HCT116 (cell line): ENCODE measurements at regions not wholly inside any gene's neighbourhood (a gene's known extent, or its start where the extent isn't known, plus 50 kb on each side); places are given as distances from the start of the nearest gene placed in this dataset.

Experiments used
- ATAC-seq: fragments of 200-7000 bp; cut with Tn5 transposase; 2 replicates; pipeline ENCODE4 v1.9.1; 2020; ENCODE audit warnings: mild to moderate bottlenecking, moderate library complexity
- BruUV-seq: library from RNA; stranded (reverse); fragments of 400-500 nt; replicated peaks from 2 replicates; lab custom pipeline; 2021; lab: Mats Ljungman, UMichigan
- CTCF ChIA-PET: fragments of 300-600 bp; sonication (Branson Sonifier 250); formaldehyde crosslinking; loops from one replicate; lab custom pipeline; 2021; ENCODE audit warnings: antibody characterized with exemption; lab: Charles Lee
- POLR2A ChIA-PET: fragments of 300-600, 350-600 bp; sonication (Branson Sonifier 250); formaldehyde crosslinking; loops from one replicate; lab custom pipeline; 2021; ENCODE audit warnings: antibody characterized with exemption; lab: Charles Lee
- RAD21 ChIA-PET, 2 experiments: fragments of 300-600 bp; sonication (Branson Sonifier 250); formaldehyde crosslinking; loops; one replicate each; lab custom pipeline; 2023; ENCODE audit warnings: low total read pairs in 2 of 2; ENCODE audit not compliant: uncharacterized antibody in 2 of 2, unreplicated experiment in 2 of 2, low non-redundant PET in 1 of 2; lab: Charles Lee
- DNase-seq: peaks from one replicate; pipeline ENCODE4 v3.0.0-alpha.2; 2010; ENCODE audit warnings: low read depth, low spot score
- H2AFZ ChIP-seq: fragments of 200-600 bp; shearing (Covaris generic), sonication (generic); 2 replicates; pipeline ENCODE4 v1.6.1; 2017; ENCODE audit warnings: low read depth, mixed run types, mixed read lengths, antibody characterized with exemption, low read length; ENCODE audit not compliant: poor library complexity, severe bottlenecking
- H3K27ac ChIP-seq: 2 replicates; pipeline ENCODE4 v1.5.1; 2012; ENCODE audit warnings: low read depth, low read length
- H3K27me3 ChIP-seq: fragments of 200-600 bp; sonication (generic); 2 replicates; pipeline ENCODE4 v1.6.1; 2016; ENCODE audit warnings: mixed run types, low read length, mixed read lengths; ENCODE audit not compliant: insufficient read depth
- H3K36me3 ChIP-seq, 2 experiments: fragments of 200-500 bp in 1 of 2; fragments of 200-600 bp in 1 of 2; sonication (Bioruptor generic) in 1 of 2; sonication (generic) in 1 of 2; 2 replicates each; pipeline versions ENCODE4 v1.5.1 to v1.6.1; 2014 to 2016; ENCODE audit warnings: low read length in 2 of 2, inconsistent platforms in 1 of 2, mixed read lengths in 1 of 2, mixed run types in 1 of 2; ENCODE audit not compliant: insufficient read depth in 2 of 2, control insufficient read depth in 1 of 2
- H3K4me1 ChIP-seq, 2 experiments: fragments of 200-600 bp in 1 of 2; sonication (generic) in 1 of 2; 2 replicates each; pipeline versions ENCODE4 v1.5.1 to v1.6.1; 2012 to 2017; ENCODE audit warnings: low read length in 2 of 2, inconsistent platforms in 1 of 2, mild to moderate bottlenecking in 1 of 2, mixed read lengths in 1 of 2, mixed run types in 1 of 2, moderate library complexity in 1 of 2; ENCODE audit not compliant: insufficient read depth in 2 of 2, control insufficient read depth in 1 of 2
- H3K4me2 ChIP-seq: fragments of 200-600 bp; sonication (generic); 2 replicates; pipeline ENCODE4 v1.6.1; 2017; ENCODE audit warnings: mixed run types, low read length, mixed read lengths
- H3K4me3 ChIP-seq, 2 experiments: fragments of 200-600 bp in 1 of 2; sonication (generic) in 1 of 2; replicated peaks in 1 of 2; 2 replicates each; pipeline ENCODE4 v1.5.1; 2011 to 2016; ENCODE audit warnings: low read length in 2 of 2, control low read depth in 1 of 2, low read depth in 1 of 2, mild to moderate bottlenecking in 1 of 2, mixed read lengths in 1 of 2, mixed run types in 1 of 2
- H3K79me2 ChIP-seq: fragments of 200-600 bp; sonication (generic); 2 replicates; pipeline ENCODE4 v1.6.1; 2017; ENCODE audit warnings: mild to moderate bottlenecking, mixed run types, low read length, moderate library complexity, mixed read lengths; ENCODE audit not compliant: insufficient read depth
- H3K9ac ChIP-seq: fragments of 200-600 bp; sonication (generic); 2 replicates; pipeline ENCODE4 v1.6.1; 2016; ENCODE audit warnings: low read length, mixed read lengths
- H3K9me2 ChIP-seq: fragments of 200-600 bp; sonication (generic), shearing (Covaris generic); 2 replicates; pipeline ENCODE4 v1.6.1; 2017; ENCODE audit warnings: mixed run types, mild to moderate bottlenecking, moderate library complexity; ENCODE audit not compliant: insufficient read depth
- H3K9me3 ChIP-seq, 2 experiments: fragments of 200-500 bp in 1 of 2; fragments of 200-600 bp in 1 of 2; sonication (Bioruptor generic) in 1 of 2; sonication (generic) in 1 of 2; 2 replicates each; pipeline ENCODE4 v1.6.1; 2014 to 2017; ENCODE audit warnings: low read length in 2 of 2, mixed read lengths in 2 of 2, inconsistent platforms in 1 of 2, low read depth in 1 of 2, mild to moderate bottlenecking in 1 of 2, mixed run types in 1 of 2, moderate library complexity in 1 of 2; ENCODE audit not compliant: control insufficient read depth in 1 of 2, insufficient read depth in 1 of 2
- H4K20me1 ChIP-seq: fragments of 200-600 bp; sonication (generic), shearing (Covaris generic); 2 replicates; pipeline ENCODE4 v1.6.1; 2017; ENCODE audit warnings: mixed run types, mild to moderate bottlenecking, moderate library complexity; ENCODE audit not compliant: insufficient read depth
- ATF3 ChIP-seq: IDR thresholded peaks from 2 replicates; pipeline ENCODE4 v1.6.1; 2012
- CEBPB ChIP-seq: IDR thresholded peaks from 2 replicates; pipeline ENCODE4 v1.6.1; 2012; ENCODE audit warnings: low read depth
- ELF1 ChIP-seq: IDR thresholded peaks from 2 replicates; pipeline ENCODE4 v1.6.1; 2012; ENCODE audit warnings: low read depth, borderline replicate concordance
- EZH2phosphoT487 ChIP-seq: fragments of 200-600 bp; IDR thresholded peaks from 2 replicates; pipeline ENCODE4 v1.6.1; 2018; ENCODE audit warnings: antibody characterized with exemption, borderline replicate concordance
- FOSL1 ChIP-seq: IDR thresholded peaks from 2 replicates; pipeline ENCODE4 v1.6.1; 2012; ENCODE audit warnings: low read depth
- MAX ChIP-seq: IDR thresholded peaks from 2 replicates; pipeline ENCODE4 v1.6.1; 2012
- POLR2AphosphoS5 ChIP-seq: IDR thresholded peaks from 2 replicates; pipeline ENCODE4 v1.6.1; 2011; ENCODE audit warnings: mild to moderate bottlenecking, low read depth, low read length, moderate library complexity
- SIN3A ChIP-seq: IDR thresholded peaks from 2 replicates; pipeline ENCODE4 v1.6.1; 2012; ENCODE audit warnings: low read depth
- TCF7L2 ChIP-seq: IDR thresholded peaks from 2 replicates; pipeline ENCODE4 v1.7.0; 2011; ENCODE audit warnings: borderline replicate concordance, inconsistent platforms; ENCODE audit not compliant: insufficient read depth, insufficient read length; ENCODE audit errors: extremely low read depth
- YY1 ChIP-seq: IDR thresholded peaks from 2 replicates; pipeline ENCODE4 v1.6.1; 2011; ENCODE audit warnings: low read length, low read depth, moderate library complexity, mild to moderate bottlenecking; ENCODE audit not compliant: insufficient replicate concordance; ENCODE audit errors: extremely low read depth
- ZFX ChIP-seq: fragments of 450-650 bp; IDR thresholded peaks from 2 replicates; pipeline ENCODE4 v1.6.1; 2017
- intact Hi-C: fragments of 100-400 bp; cut with micrococcal nuclease; formaldehyde crosslinking; loops from 2 replicates; pipeline ENCODE4 v1.10.0; 2022
- TF ChIP-seq, protein P1 (sequence below), 3 experiments: fragments of 200-600 bp in 1 of 3; sonication (generic) in 1 of 3; IDR thresholded peaks in 2 of 3; conservative IDR thresholded peaks in 1 of 3; 2 replicates each; pipeline ENCODE4 v1.5.1; 2012 to 2017; ENCODE audit warnings: low read depth in 2 of 3, low read length in 2 of 3, antibody characterized with exemption in 1 of 3, borderline replicate concordance in 1 of 3, control low read depth in 1 of 3, mild to moderate bottlenecking in 1 of 3, mixed read lengths in 1 of 3, mixed run types in 1 of 3, moderate library complexity in 1 of 3; ENCODE audit not compliant: insufficient read depth in 1 of 3
- TF ChIP-seq, protein P2 (sequence below): IDR thresholded peaks from 2 replicates; pipeline ENCODE4 v1.6.1; 2012; ENCODE audit warnings: low read depth

DNA sequence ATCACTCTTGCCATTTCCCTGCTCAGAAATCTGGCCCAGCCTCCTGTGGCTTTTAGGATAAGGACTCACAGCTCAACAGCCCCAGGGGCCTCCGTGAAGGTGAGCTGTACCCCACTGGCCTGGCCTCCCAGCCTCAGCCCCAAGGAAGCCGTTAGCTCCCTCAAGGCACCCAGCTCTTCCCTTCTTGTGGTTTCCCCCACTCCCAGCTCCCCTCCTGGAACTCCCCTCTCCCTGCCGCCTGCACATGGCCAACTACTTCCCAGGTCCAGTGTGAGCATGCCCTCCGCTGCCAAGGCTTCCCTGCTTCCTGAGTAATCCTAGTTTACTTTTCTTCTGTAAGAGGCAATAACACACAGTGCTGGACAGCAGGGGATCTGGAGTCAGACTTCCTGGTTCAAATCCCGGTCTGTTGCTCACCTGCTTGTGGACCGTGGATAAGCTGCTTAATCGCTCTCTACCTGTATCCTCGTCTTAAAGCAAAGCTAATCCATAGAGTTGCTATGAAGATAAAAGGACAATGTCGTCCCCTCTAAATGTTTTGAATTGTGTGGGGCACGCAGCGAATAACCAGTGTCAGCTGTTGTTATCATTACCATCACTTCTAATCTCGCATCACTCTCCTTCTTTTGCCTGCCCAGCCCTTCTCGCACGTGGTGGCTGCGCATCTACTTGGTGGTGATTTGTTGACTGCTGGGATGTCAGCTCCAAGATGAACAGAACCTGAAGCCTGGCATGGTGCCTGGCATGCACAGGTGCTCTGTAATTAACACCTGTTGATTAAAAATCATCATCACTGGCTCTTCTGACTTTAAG, 86.6 kb downstream of the C5orf15 start:
- no peak for DNase-seq
- H3K4me3 ChIP-seq, result no peak overlapping the region
- H3K27ac ChIP-seq, result no peak overlapping the region
- no peak overlapping the region for H2AFZ ChIP-seq
- no peaks in the 10 kb centered on the region for H3K79me2 ChIP-seq
- no peak overlapping the region for H3K4me2 ChIP-seq
- no peaks in the 10 kb centered on the region for H3K9me3 ChIP-seq
- ChIA-PET POLR2A (no interaction called here), CTCF (no interaction called here), RAD21 (no interaction called here)
- ATAC-seq, result no peak
- H4K20me1 ChIP-seq, result no peaks in the 10 kb centered on the region
- peaks cover 12% of the 10 kb centered on the region; the same call in 1 of the 2 replicates for H3K27me3 ChIP-seq
- no peaks in the 10 kb centered on the region for H3K36me3 ChIP-seq
- no TSS peak for BruUV-seq
- no peaks in the 10 kb centered on the region for H3K9me2 ChIP-seq
- H3K9ac ChIP-seq, result no peak overlapping the region
- H3K4me1 ChIP-seq, result no peaks in the 10 kb centered on the region
- intact Hi-C loops, result no loop called here
- no peak for TF ChIP-seq YY1
- TF ChIP-seq SIN3A, result no peak
- no peak for TF ChIP-seq ELF1
- no peak for TF ChIP-seq POLR2AphosphoS5
- TF ChIP-seq, protein P1, sequence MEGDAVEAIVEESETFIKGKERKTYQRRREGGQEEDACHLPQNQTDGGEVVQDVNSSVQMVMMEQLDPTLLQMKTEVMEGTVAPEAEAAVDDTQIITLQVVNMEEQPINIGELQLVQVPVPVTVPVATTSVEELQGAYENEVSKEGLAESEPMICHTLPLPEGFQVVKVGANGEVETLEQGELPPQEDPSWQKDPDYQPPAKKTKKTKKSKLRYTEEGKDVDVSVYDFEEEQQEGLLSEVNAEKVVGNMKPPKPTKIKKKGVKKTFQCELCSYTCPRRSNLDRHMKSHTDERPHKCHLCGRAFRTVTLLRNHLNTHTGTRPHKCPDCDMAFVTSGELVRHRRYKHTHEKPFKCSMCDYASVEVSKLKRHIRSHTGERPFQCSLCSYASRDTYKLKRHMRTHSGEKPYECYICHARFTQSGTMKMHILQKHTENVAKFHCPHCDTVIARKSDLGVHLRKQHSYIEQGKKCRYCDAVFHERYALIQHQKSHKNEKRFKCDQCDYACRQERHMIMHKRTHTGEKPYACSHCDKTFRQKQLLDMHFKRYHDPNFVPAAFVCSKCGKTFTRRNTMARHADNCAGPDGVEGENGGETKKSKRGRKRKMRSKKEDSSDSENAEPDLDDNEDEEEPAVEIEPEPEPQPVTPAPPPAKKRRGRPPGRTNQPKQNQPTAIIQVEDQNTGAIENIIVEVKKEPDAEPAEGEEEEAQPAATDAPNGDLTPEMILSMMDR (IDR thresholded peaks at IDR 0.05 in 2 of 3, conservative IDR thresholded peaks at IDR 0.05 in 1 of 3; ENCODE audit: borderline replicate concordance in 1 of 3, insufficient read depth in 1 of 3, low read depth in 2 of 3, low read length in 2 of 3), result no peak
- TF ChIP-seq TCF7L2, result no peak
- no peak for TF ChIP-seq FOSL1
- TF ChIP-seq MAX, result no peak
- no peak for TF ChIP-seq ATF3
- TF ChIP-seq, protein P2, sequence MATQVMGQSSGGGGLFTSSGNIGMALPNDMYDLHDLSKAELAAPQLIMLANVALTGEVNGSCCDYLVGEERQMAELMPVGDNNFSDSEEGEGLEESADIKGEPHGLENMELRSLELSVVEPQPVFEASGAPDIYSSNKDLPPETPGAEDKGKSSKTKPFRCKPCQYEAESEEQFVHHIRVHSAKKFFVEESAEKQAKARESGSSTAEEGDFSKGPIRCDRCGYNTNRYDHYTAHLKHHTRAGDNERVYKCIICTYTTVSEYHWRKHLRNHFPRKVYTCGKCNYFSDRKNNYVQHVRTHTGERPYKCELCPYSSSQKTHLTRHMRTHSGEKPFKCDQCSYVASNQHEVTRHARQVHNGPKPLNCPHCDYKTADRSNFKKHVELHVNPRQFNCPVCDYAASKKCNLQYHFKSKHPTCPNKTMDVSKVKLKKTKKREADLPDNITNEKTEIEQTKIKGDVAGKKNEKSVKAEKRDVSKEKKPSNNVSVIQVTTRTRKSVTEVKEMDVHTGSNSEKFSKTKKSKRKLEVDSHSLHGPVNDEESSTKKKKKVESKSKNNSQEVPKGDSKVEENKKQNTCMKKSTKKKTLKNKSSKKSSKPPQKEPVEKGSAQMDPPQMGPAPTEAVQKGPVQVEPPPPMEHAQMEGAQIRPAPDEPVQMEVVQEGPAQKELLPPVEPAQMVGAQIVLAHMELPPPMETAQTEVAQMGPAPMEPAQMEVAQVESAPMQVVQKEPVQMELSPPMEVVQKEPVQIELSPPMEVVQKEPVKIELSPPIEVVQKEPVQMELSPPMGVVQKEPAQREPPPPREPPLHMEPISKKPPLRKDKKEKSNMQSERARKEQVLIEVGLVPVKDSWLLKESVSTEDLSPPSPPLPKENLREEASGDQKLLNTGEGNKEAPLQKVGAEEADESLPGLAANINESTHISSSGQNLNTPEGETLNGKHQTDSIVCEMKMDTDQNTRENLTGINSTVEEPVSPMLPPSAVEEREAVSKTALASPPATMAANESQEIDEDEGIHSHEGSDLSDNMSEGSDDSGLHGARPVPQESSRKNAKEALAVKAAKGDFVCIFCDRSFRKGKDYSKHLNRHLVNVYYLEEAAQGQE, result no peak
- TF ChIP-seq CEBPB, result no peak
- no peak for TF ChIP-seq EZH2phosphoT487
- TF ChIP-seq ZFX, result no peak
